ENCODE measurements at regions not wholly inside any gene's neighbourhood (a gene's known extent, or its start where the extent isn't known, plus 50 kb on each side); places are given as distances from the start of the nearest gene placed in this dataset.

DNA sequence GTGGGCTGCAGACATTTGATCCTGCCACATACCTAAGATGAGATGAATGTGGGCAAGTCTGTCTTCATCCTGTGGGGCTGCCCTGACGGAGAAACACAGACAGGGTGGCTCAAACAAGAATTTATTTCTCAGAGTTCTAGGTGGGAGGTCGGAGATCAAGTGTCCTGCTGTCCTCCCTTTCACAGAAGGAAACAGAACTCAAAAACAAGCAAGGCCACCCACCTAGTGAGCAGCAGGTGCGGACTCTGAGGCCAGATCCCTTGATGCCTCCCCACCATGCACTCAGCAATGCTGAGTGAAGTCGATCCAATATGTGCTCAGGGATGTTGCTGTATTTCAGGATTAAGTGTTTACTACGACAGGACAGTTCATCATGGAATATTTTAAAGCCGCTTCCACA is 63.0 kb upstream of the SNTG2 start:
- no peak for TF ChIP-seq POLR2A (IDR thresholded peaks at IDR 0.05)
- TF ChIP-seq, protein P1, sequence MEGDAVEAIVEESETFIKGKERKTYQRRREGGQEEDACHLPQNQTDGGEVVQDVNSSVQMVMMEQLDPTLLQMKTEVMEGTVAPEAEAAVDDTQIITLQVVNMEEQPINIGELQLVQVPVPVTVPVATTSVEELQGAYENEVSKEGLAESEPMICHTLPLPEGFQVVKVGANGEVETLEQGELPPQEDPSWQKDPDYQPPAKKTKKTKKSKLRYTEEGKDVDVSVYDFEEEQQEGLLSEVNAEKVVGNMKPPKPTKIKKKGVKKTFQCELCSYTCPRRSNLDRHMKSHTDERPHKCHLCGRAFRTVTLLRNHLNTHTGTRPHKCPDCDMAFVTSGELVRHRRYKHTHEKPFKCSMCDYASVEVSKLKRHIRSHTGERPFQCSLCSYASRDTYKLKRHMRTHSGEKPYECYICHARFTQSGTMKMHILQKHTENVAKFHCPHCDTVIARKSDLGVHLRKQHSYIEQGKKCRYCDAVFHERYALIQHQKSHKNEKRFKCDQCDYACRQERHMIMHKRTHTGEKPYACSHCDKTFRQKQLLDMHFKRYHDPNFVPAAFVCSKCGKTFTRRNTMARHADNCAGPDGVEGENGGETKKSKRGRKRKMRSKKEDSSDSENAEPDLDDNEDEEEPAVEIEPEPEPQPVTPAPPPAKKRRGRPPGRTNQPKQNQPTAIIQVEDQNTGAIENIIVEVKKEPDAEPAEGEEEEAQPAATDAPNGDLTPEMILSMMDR (IDR thresholded peaks at IDR 0.05), result no peak
- TF ChIP-seq EP300 (IDR thresholded peaks at IDR 0.05), result peak in 1 of 2 donors; percentile 50
